ENCODE measurements at regions not wholly inside any gene's neighbourhood (a gene's known extent, or its start where the extent isn't known, plus 50 kb on each side); places are given as distances from the start of the nearest gene placed in this dataset.

DNA sequence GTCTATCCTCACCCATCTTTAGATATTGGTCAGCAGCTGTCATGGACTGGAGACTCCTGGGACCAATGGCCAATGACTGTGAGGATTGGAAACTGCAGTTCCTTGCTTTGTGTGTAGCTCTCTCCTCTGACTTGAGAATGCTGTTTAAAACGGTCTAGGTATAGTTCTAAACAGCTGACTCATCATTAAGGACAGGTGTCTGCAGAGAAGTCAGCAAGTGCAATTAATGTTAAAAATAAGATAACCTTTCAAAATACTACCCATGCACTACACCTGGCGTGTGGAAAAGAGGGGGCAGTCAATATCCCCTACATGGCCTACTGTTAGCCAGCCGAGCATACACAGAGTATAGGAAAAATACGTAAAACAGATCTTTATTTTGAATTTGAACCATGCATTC, 115.4 kb upstream of the TAB2 start:
- no peak for DNase-seq (ENCODE audit: low read depth)
- TF ChIP-seq CTCF (conservative IDR thresholded peaks at IDR 0.05; ENCODE audit: low read length) = no peak
- H3K4me3 ChIP-seq (ENCODE audit: low read length) = no peak overlapping the region

GRCh38 chr6:149202952-149203351, 114.6 kb upstream of the TAB2 start:
- DNase-seq (ENCODE audit: low read depth) = no peak
- no peak for TF ChIP-seq CTCF (conservative IDR thresholded peaks at IDR 0.05; ENCODE audit: low read length)

GRCh38 chr6:149203509-149203908, 114.0 kb upstream of the TAB2 start:
- no peak for DNase-seq (ENCODE audit: low read depth)
- no peak for TF ChIP-seq CTCF (conservative IDR thresholded peaks at IDR 0.05; ENCODE audit: low read length)
- no peak overlapping the region for H3K4me3 ChIP-seq (ENCODE audit: low read length)

More at GRCh38 chr6:149202952-149203351, 114.6 kb upstream of the TAB2 start:
- no peak overlapping the region for H3K4me3 ChIP-seq (ENCODE audit: low read length)

GRCh38 chr6:149208134-149208601, 109.3 kb upstream of the TAB2 start:
- DNase-seq (ENCODE audit: low read depth) = no peak
- H3K4me3 ChIP-seq (ENCODE audit: low read length) = no peak overlapping the region
- no peak for TF ChIP-seq CTCF (conservative IDR thresholded peaks at IDR 0.05; ENCODE audit: low read length)

DNA sequence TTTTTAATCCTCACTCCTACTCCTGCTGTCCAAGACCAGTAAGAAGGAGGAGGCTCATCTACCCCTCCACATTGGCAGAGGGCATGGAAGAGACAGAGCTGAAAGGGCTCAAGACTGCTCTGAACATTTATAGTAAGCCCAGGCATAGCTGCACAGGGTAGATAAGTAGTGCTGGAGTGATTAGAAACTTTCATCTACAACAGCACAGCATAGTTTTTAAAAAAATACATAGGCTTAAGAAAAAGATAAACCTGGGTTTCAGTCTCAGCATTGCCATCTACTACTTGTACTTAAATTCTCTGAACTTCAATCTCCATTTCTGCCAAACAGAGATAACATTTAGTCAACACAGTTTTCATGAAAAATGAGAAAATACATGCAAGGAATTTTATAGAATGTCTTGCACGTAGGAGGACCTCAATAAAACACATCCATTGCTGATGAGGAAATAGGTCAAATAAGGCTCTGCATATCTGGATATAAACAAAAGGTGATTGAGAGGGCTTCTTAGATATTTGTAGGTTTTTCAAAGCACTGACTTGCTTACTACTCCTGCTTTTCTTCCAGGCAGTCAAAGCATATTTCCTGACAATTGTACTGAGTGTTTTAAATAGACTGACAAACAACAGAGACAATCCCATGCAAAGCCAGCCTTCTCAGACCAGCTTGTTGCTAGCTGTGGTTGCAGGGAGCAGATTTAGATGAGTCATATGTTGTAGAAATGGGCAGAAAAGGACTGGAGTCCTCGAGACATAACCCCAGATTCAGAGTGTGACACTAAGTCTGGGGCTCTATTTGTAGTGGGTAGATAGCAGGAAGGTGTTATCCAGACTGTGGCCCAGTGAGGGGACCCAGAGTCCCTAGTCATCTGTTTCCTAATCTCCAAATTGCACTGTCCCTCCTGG, 107.4 kb upstream of the TAB2 start:
- DNase-seq (ENCODE audit: low read depth) = peak; percentile 41
- TF ChIP-seq CTCF (conservative IDR thresholded peaks at IDR 0.05; ENCODE audit: low read length) = no peak
- H3K4me3 ChIP-seq (ENCODE audit: low read length) = no peak overlapping the region

DNA sequence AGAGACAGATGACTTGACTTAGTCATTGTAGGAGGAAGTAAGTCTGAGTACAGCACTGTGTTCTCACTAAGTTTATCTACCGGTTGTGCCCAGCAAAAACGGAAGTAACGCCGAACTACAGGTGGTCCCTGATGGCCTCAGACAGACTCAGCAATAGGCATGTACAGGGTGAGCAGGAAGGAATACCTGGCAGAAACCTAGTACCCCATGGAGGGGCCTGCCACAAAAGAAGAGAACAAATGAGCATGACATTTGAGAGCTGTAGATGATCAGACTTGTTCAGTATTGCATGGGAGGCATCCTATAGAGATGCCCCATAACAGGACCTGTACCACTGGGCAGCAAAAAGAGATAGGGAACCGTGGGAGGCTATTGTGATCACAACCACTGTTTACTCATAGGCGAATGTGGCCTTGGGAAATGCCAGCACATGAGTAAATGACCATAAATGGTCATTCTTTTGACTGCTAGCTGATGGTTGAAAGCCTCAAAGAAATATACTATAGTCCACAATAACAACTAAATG, 106.4 kb upstream of the TAB2 start:
- no peak for TF ChIP-seq CTCF (conservative IDR thresholded peaks at IDR 0.05; ENCODE audit: low read length)
- DNase-seq (ENCODE audit: low read depth) = no peak

GRCh38 chr6:149212206-149212605, 105.3 kb upstream of the TAB2 start:
- no peak for DNase-seq (ENCODE audit: low read depth)
- TF ChIP-seq CTCF (conservative IDR thresholded peaks at IDR 0.05; ENCODE audit: low read length) = no peak
- no peak overlapping the region for H3K4me3 ChIP-seq (ENCODE audit: low read length)

More for the DNA sequence above, 106.4 kb upstream of the TAB2 start:
- no peak overlapping the region for H3K4me3 ChIP-seq (ENCODE audit: low read length)

Measured in AG10803 (cell line).